ENCODE measurements at regions not wholly inside any gene's neighbourhood (a gene's known extent, or its start where the extent isn't known, plus 50 kb on each side); places are given as distances from the start of the nearest gene placed in this dataset.

GRCh38 chr2:65652066-65652465, 219.7 kb upstream of the SPRED2 start:
- TF ChIP-seq CREB1 (IDR thresholded peaks at IDR 0.05; ENCODE audit: low read depth) (no peak), ZBTB7A (IDR thresholded peaks at IDR 0.05; ENCODE audit: low read depth) (no peak), EGR1 (IDR thresholded peaks at IDR 0.05) (no peak), EP300 (IDR thresholded peaks at IDR 0.05; ENCODE audit: borderline replicate concordance) (no peak), CEBPB (IDR thresholded peaks at IDR 0.05) (no peak), TEAD4 (IDR thresholded peaks at IDR 0.05) (no peak), NFIC (IDR thresholded peaks at IDR 0.05) (no peak), TCF12 (IDR thresholded peaks at IDR 0.05; ENCODE audit: low read depth) (no peak), FOXM1 (IDR thresholded peaks at IDR 0.05; ENCODE audit: borderline replicate concordance, low read depth) (no peak), MAX (IDR thresholded peaks at IDR 0.05) (no peak), RAD21 (IDR thresholded peaks at IDR 0.05; ENCODE audit: low read depth) (no peak), YY1 (IDR thresholded peaks at IDR 0.05; ENCODE audit: low read depth) (no peak), USF1 (IDR thresholded peaks at IDR 0.05) (no peak), TAF1 (IDR thresholded peaks at IDR 0.05; ENCODE audit: low read depth) (no peak)
- TF ChIP-seq, protein P1, sequence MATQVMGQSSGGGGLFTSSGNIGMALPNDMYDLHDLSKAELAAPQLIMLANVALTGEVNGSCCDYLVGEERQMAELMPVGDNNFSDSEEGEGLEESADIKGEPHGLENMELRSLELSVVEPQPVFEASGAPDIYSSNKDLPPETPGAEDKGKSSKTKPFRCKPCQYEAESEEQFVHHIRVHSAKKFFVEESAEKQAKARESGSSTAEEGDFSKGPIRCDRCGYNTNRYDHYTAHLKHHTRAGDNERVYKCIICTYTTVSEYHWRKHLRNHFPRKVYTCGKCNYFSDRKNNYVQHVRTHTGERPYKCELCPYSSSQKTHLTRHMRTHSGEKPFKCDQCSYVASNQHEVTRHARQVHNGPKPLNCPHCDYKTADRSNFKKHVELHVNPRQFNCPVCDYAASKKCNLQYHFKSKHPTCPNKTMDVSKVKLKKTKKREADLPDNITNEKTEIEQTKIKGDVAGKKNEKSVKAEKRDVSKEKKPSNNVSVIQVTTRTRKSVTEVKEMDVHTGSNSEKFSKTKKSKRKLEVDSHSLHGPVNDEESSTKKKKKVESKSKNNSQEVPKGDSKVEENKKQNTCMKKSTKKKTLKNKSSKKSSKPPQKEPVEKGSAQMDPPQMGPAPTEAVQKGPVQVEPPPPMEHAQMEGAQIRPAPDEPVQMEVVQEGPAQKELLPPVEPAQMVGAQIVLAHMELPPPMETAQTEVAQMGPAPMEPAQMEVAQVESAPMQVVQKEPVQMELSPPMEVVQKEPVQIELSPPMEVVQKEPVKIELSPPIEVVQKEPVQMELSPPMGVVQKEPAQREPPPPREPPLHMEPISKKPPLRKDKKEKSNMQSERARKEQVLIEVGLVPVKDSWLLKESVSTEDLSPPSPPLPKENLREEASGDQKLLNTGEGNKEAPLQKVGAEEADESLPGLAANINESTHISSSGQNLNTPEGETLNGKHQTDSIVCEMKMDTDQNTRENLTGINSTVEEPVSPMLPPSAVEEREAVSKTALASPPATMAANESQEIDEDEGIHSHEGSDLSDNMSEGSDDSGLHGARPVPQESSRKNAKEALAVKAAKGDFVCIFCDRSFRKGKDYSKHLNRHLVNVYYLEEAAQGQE (IDR thresholded peaks at IDR 0.05; ENCODE audit: low read depth) = no peak

DNA sequence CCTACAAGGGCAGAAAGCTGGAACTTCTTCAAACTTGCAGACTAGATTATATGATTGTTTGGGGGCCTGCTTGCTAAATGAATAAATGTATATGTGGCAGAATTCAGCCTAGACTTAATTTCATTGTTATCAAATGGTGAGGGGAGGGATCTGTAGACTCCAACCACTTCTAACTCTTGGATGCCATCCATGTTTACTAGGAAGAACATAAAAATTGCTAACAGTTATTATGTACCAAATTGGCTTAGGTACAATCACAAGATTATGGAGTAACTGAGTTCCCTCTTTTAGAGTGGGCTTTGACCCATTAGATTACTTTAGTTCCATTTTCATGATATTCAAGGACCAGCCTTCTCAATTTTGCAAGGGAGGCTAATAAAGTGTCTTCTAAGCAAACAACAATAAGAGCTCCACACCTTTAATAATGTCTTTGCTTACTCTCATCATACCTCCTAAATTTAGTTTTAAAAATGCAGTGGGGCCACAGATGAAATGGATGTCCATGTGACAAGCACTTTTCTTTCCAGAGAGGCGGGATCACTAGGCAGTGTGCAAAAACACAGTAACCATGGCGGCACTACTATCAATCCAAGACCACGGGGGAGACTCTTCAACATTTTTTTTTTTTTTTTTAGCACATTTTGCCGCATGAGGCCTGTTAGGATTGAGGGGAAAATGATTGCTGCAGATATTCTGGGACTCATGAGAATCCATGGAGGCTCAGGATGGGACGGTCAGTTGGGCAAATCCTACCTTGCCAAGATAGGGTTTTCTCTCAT, 217.6 kb upstream of the SPRED2 start:
- TF ChIP-seq RAD21 (IDR thresholded peaks at IDR 0.05; ENCODE audit: low read depth) (no peak), TAF1 (IDR thresholded peaks at IDR 0.05; ENCODE audit: low read depth) (no peak)

DNA sequence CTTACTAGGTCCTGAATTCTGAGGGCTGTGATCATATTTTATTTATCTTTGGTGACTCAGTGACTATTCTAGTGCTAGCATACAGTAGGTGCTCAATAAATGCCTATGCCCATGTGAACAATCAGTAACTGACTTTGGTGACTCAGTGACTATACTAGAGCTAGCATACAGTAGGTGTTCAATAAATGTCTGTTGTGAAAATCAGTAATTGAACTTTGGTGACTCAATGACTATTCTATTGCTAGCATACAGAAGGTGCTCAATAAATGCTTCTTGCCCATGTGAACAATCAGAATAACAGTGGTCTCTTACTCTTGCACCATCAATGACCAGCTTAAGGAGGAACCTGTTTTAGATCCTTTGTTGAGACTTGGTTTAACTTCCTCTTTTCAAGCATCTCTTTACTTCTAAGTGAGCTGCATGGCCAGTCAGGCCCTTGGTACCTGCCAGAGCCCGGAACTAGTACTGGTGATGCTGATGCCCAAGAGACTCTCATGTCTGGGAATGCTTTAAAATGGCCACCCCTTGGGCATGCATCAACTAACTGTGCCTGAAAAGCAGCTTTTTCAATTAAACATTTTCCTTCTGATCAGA, 214.9 kb upstream of the SPRED2 start:
- TF ChIP-seq FOXM1 (IDR thresholded peaks at IDR 0.05; ENCODE audit: borderline replicate concordance, low read depth) (no peak), ZBTB7A (IDR thresholded peaks at IDR 0.05; ENCODE audit: low read depth) (no peak), CEBPB (IDR thresholded peaks at IDR 0.05) (no peak), YY1 (IDR thresholded peaks at IDR 0.05; ENCODE audit: low read depth) (no peak), CREB1 (IDR thresholded peaks at IDR 0.05; ENCODE audit: low read depth) (no peak), EP300 (IDR thresholded peaks at IDR 0.05; ENCODE audit: borderline replicate concordance) (no peak), NFIC (IDR thresholded peaks at IDR 0.05) (no peak), TAF1 (IDR thresholded peaks at IDR 0.05; ENCODE audit: low read depth) (no peak), MAX (IDR thresholded peaks at IDR 0.05) (no peak), TEAD4 (IDR thresholded peaks at IDR 0.05) (no peak), USF1 (IDR thresholded peaks at IDR 0.05) (no peak), TCF12 (IDR thresholded peaks at IDR 0.05; ENCODE audit: low read depth) (no peak), RAD21 (IDR thresholded peaks at IDR 0.05; ENCODE audit: low read depth) (no peak)
- TF ChIP-seq, protein P1 (IDR thresholded peaks at IDR 0.05; ENCODE audit: low read depth) = no peak

DNA sequence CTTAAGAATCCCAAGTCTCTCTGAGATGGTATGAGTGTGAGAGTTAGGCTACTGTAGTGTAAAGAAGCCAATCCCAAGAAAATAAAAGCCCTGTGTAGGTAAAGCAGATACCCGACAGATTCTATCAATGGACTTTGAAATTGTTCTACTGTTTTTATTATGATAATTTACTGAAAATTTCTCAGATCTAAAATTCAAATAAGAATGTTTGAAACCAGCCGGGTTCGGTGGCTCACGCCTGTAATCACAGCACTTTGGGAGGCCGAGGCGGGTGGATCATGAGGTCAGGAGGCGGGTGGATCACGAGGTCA, 208.3 kb upstream of the SPRED2 start:
- TF ChIP-seq ZBTB7A (IDR thresholded peaks at IDR 0.05; ENCODE audit: low read depth) (no peak), TAF1 (IDR thresholded peaks at IDR 0.05; ENCODE audit: low read depth) (no peak), RAD21 (IDR thresholded peaks at IDR 0.05; ENCODE audit: low read depth) (no peak), TEAD4 (IDR thresholded peaks at IDR 0.05) (no peak), CEBPB (IDR thresholded peaks at IDR 0.05) (no peak), USF1 (IDR thresholded peaks at IDR 0.05) (no peak), EGR1 (IDR thresholded peaks at IDR 0.05) (no peak)
- TF ChIP-seq, protein P1 (IDR thresholded peaks at IDR 0.05; ENCODE audit: low read depth) = no peak
